ENCODE measurements at regions not wholly inside any gene's neighbourhood (a gene's known extent, or its start where the extent isn't known, plus 50 kb on each side); places are given as distances from the start of the nearest gene placed in this dataset.
"Not testable (repeated sequence)": the region's sequence is repeated elsewhere in the genome, so short reads cannot be mapped to it uniquely, and the experiment has no call there.

DNA sequence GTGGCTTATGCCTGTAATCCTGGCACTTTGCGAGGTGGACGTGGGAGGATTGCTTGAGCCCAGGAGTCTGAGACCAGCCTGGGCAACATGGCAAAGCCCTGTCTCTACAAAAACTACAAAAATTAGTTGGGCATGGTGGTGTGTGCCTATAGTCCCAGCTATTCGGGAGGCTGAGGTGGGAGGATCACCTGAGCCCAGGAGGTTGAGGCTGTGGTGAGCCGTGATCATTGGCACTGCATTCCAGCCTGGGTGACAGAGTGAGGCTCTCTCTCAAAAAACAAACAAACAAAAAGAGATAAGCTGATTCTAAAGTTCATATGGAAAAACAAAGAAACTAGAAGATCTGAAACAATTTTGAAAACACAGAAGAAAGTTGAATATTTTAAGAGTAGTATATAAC lies 136.9 kb downstream of the GPR85 start:
- CTCF ChIA-PET (ENCODE audit: partially characterized antibody); H2BK120ac ChIP-seq (replicated peaks; ENCODE audit: low read depth, low read length); H4K5ac ChIP-seq (ENCODE audit: insufficient read length, low read depth, low read length); H2BK20ac ChIP-seq (ENCODE audit: low read length); H3K4me2 ChIP-seq (ENCODE audit: insufficient read depth in 1 of 2, low read depth in 2 of 2, low read length in 2 of 2); H2AFZ ChIP-seq (ENCODE audit: low read length); FAIRE-seq; H3K23ac ChIP-seq (ENCODE audit: insufficient read length); H3K56ac ChIP-seq (replicated peaks; ENCODE audit: insufficient read length, low read depth, low read length); H3K4me3 ChIP-seq (ENCODE audit: extremely low read depth in 1 of 4, insufficient read depth in 2 of 4, low read depth in 3 of 4, low read length in 4 of 4); H3K9ac ChIP-seq (replicated peaks in 1 of 4; ENCODE audit: extremely low read depth in 1 of 4, low read depth in 3 of 4, low read length in 3 of 4); H2BK5ac ChIP-seq (ENCODE audit: low read depth, low read length); H3K27ac ChIP-seq (ENCODE audit: low read depth, low read length); H4K20me1 ChIP-seq (replicated peaks in 1 of 2; ENCODE audit: control insufficient read depth in 1 of 2, insufficient read depth in 2 of 2, low read length in 2 of 2); H4K8ac ChIP-seq (ENCODE audit: extremely low read depth, insufficient read depth, low read length); H2BK15ac ChIP-seq (ENCODE audit: low read length); H2AK5ac ChIP-seq (ENCODE audit: low read depth, low read length); H3K9me3 ChIP-seq (ENCODE audit: insufficient read depth in 2 of 2, low read depth in 1 of 2, low read length in 1 of 2); H3K14ac ChIP-seq (ENCODE audit: insufficient read length); H3K36me3 ChIP-seq (ENCODE audit: control insufficient read depth in 2 of 4, insufficient read depth in 4 of 4, low read length in 3 of 4); H3K27me3 ChIP-seq (replicated peaks in 1 of 4; ENCODE audit: control insufficient read depth in 3 of 4, extremely low read depth in 1 of 4, insufficient read depth in 3 of 4, low read length in 3 of 4); H4K91ac ChIP-seq (replicated peaks; ENCODE audit: insufficient read length, low read length); H3K4ac ChIP-seq (replicated peaks; ENCODE audit: insufficient read length, low read depth, low read length); H3K18ac ChIP-seq (ENCODE audit: extremely low read depth, low read length); H3K79me1 ChIP-seq (ENCODE audit: low read depth, low read length); H2BK12ac ChIP-seq (ENCODE audit: low read depth, low read length); H3K79me2 ChIP-seq (ENCODE audit: control insufficient read depth in 1 of 2, insufficient read depth in 2 of 2, low read length in 2 of 2); H3K4me1 ChIP-seq (replicated peaks in 1 of 4; ENCODE audit: control insufficient read depth in 3 of 4, insufficient read depth in 4 of 4, low read length in 3 of 4); DNase-seq (ENCODE audit: low read depth in 1 of 2, low spot score in 2 of 2); H3K23me2 ChIP-seq (ENCODE audit: low read depth, low read length): not testable (repeated sequence)
- POLR2A ChIA-PET (ENCODE audit: partially characterized antibody): interaction anchor here (1.6 kb wide), 1 partner anchor 10 kb away, joined by 3 read pairs; a partner anchor contains a TSS
- WGBS, 2 experiments (ENCODE audit: extremely low coverage in 1 of 2, insufficient coverage in 1 of 2, insufficient read length in 1 of 2, insufficient replicate concordance in 2 of 2, low coverage in 1 of 2, low lambda C conversion rate in 2 of 2, missing lambda C conversion rate in 1 of 2): 65% methylated on average over 4 of the region's 4 CpGs; no CpG with 5 or more reads in 1 of the 2 experiments
